ENCODE measurements at regions not wholly inside any gene's neighbourhood (a gene's known extent, or its start where the extent isn't known, plus 50 kb on each side); places are given as distances from the start of the nearest gene placed in this dataset.

DNA sequence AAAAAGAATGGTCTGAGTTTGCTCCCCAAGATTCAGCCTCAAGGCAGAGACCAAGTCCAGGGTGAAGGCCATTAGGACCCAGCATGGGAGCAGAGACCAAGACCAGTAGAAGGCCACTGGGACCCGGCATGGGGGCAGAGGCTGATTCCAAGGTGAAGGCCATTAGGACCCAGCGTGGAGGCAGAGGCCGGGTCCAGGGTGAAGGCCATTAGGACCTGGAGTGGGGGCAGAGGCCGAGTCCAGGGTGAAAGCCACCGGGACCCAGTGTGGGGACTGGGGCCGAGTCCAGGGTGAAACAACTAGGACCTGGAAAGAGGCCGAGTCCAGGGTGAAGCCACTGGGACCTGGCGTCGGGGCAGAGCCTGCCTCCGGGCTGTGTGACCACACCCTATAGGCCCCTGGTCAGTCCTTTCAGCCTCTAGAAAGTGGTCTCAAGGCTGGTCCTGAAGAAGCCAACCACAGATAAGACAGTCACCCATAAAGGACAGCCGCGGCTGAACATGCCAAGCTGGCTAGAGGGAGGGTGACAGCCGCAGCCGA is 113.8 kb upstream of the SALL3 start:
- ChIA-PET CTCF (interaction anchor here (0.6 kb wide), 1 partner anchor 463 kb away, joined by 4 read pairs; no protein-coding TSS in a partner anchor), POLR2A (no interaction called here)
- Mint-ChIP-seq H3K4me1 (ENCODE audit: insufficient read depth, unreplicated experiment) (no peaks in the 10 kb centered on the region), H3K4me3 (ENCODE audit: unreplicated experiment) (no peak overlapping the region), H3K27me3 (ENCODE audit: insufficient read depth, unreplicated experiment) (no peaks in the 10 kb centered on the region), H3K9me3 (ENCODE audit: unreplicated experiment) (peaks cover 29% of the 10 kb centered on the region), H3K36me3 (ENCODE audit: insufficient read depth, unreplicated experiment) (no peaks in the 10 kb centered on the region), H3K27ac (ENCODE audit: low read depth, unreplicated experiment) (no peak overlapping the region)
- DNase-seq (ENCODE audit: unreplicated experiment): no peak
- TF ChIP-seq, protein P1, sequence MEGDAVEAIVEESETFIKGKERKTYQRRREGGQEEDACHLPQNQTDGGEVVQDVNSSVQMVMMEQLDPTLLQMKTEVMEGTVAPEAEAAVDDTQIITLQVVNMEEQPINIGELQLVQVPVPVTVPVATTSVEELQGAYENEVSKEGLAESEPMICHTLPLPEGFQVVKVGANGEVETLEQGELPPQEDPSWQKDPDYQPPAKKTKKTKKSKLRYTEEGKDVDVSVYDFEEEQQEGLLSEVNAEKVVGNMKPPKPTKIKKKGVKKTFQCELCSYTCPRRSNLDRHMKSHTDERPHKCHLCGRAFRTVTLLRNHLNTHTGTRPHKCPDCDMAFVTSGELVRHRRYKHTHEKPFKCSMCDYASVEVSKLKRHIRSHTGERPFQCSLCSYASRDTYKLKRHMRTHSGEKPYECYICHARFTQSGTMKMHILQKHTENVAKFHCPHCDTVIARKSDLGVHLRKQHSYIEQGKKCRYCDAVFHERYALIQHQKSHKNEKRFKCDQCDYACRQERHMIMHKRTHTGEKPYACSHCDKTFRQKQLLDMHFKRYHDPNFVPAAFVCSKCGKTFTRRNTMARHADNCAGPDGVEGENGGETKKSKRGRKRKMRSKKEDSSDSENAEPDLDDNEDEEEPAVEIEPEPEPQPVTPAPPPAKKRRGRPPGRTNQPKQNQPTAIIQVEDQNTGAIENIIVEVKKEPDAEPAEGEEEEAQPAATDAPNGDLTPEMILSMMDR (IDR thresholded peaks at IDR 0.05; ENCODE audit: unreplicated experiment): no peak
- no TSS peak for BruUV-seq (replicated peaks)
- intact Hi-C loops (cut with micrococcal nuclease): no loop called here

GRCh38 chr18:78867131-78867530 is 112.5 kb upstream of the SALL3 start:
- no peaks in the 10 kb centered on the region for H3K27me3 Mint-ChIP-seq (ENCODE audit: insufficient read depth, unreplicated experiment)
- H3K27ac Mint-ChIP-seq (ENCODE audit: low read depth, unreplicated experiment): no peak overlapping the region
- peaks cover 17% of the 10 kb centered on the region for H3K9me3 Mint-ChIP-seq (ENCODE audit: unreplicated experiment)
- no peaks in the 10 kb centered on the region for H3K36me3 Mint-ChIP-seq (ENCODE audit: insufficient read depth, unreplicated experiment)
- intact Hi-C loops (cut with micrococcal nuclease): no loop called here
- BruUV-seq (replicated peaks): no TSS peak
- DNase-seq (ENCODE audit: unreplicated experiment): no peak
- TF ChIP-seq, protein P1 (IDR thresholded peaks at IDR 0.05; ENCODE audit: unreplicated experiment): no peak
- ChIA-PET CTCF (no interaction called here), POLR2A (no interaction called here)
- no peak overlapping the region for H3K4me3 Mint-ChIP-seq (ENCODE audit: unreplicated experiment)
- no peaks in the 10 kb centered on the region for H3K4me1 Mint-ChIP-seq (ENCODE audit: insufficient read depth, unreplicated experiment)

DNA sequence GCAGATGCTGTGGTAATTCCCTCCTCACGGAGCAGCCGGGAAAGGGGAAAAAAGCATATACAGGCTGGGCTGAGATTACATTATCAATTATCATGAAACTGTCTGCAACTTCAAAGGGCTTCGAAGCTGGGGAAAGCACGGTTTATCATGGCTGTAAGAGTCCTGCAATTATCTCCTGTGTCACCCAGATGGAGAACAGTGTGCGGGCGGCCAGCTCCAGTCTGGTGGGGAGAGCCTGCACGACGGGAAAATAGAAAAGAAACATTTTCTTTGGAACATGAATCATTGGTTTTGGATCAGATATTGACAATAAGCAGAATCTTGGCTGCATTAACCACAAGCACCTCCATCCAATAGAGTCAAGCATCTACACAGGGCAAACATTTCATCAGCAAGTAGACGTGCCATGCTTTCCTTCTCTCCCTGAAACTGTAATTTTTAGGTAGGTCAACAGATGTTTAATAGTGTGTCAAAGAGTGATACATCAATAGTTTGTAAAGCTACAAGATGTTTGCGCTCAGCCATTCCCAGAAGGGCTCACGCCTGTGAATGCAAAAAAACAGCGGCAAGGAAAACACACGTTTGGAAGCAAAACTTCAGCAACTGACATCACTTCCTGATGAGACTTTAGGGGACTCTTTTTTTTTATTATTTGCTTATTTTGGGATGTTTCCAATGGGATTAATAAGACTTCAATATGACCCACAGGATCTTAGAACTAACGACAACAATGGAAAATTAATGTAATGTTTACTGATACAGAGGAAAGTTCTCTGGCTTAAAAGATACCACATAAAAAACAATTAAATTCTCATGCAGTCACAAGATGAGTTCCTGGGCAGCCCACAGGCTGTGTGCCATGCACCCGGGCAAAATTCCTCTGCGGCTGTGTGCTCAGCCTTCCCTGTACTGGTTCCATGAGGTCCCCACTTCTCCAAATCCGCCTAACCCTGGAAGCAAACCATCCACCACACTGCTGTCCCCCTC is 111.0 kb upstream of the SALL3 start:
- BruUV-seq (replicated peaks): no TSS peak
- DNase-seq (ENCODE audit: unreplicated experiment): no peak
- Mint-ChIP-seq H3K4me1 (ENCODE audit: insufficient read depth, unreplicated experiment) (no peaks in the 10 kb centered on the region), H3K27ac (ENCODE audit: low read depth, unreplicated experiment) (no peak overlapping the region), H3K9me3 (ENCODE audit: unreplicated experiment) (peaks cover 15% of the 10 kb centered on the region), H3K27me3 (ENCODE audit: insufficient read depth, unreplicated experiment) (no peaks in the 10 kb centered on the region), H3K4me3 (ENCODE audit: unreplicated experiment) (no peak overlapping the region), H3K36me3 (ENCODE audit: insufficient read depth, unreplicated experiment) (no peaks in the 10 kb centered on the region)
- TF ChIP-seq, protein P1 (IDR thresholded peaks at IDR 0.05; ENCODE audit: unreplicated experiment): no peak
- intact Hi-C loops (cut with micrococcal nuclease): no loop called here
- POLR2A ChIA-PET: no interaction called here
- CTCF ChIA-PET: interaction anchor here (0.7 kb wide), 1 partner anchor 512 kb away, joined by 4 read pairs; no protein-coding TSS in a partner anchor

DNA sequence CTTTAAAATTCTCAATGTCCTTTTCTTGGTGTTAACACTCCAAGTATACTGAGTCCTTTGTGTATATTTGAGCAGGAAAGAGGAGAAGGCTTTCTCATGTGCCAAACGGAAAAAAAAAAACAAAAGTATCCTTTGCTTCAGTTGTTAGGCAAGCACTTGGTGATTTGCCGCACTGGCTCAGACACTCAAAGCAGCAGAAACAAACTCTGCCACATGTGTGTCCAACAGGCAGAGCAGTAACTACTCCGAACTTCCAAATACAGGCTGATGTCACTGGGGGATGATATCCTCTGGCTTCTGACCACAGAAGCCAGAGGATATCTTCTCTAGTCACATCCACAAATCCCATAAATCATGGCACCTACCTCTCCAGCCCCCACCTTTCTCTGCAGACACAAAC is 108.0 kb upstream of the SALL3 start:
- Mint-ChIP-seq H3K9me3 (ENCODE audit: unreplicated experiment) (peaks cover 15% of the 10 kb centered on the region), H3K36me3 (ENCODE audit: insufficient read depth, unreplicated experiment) (no peaks in the 10 kb centered on the region), H3K4me1 (ENCODE audit: insufficient read depth, unreplicated experiment) (no peaks in the 10 kb centered on the region), H3K27ac (ENCODE audit: low read depth, unreplicated experiment) (no peak overlapping the region), H3K27me3 (ENCODE audit: insufficient read depth, unreplicated experiment) (no peaks in the 10 kb centered on the region), H3K4me3 (ENCODE audit: unreplicated experiment) (no peak overlapping the region)
- ChIA-PET CTCF (interaction anchor here (0.6 to 1.4 kb wide), 4 partner anchors 36 to 795 kb away, joined by 3 read pairs; no protein-coding TSS in a partner anchor), POLR2A (no interaction called here)
- no TSS peak for BruUV-seq (replicated peaks)
- no peak for DNase-seq (ENCODE audit: unreplicated experiment)
- intact Hi-C loops (cut with micrococcal nuclease): no loop called here
- TF ChIP-seq, protein P1 (IDR thresholded peaks at IDR 0.05; ENCODE audit: unreplicated experiment): no peak

Measured in MCF 10A (cell line).